Endothelial cell (in vitro differentiated cells): ENCODE measurements at regions not wholly inside any gene's neighbourhood (a gene's known extent, or its start where the extent isn't known, plus 50 kb on each side); places are given as distances from the start of the nearest gene placed in this dataset.

ENCODE experiments used
- DNase-seq: peaks from one replicate; pipeline ENCODE4 v3.0.0; 2021; ENCODE audit warnings: low spot score
- H3K27ac Mint-ChIP-seq: one replicate; pipeline ENCODE4 v1.8.0; 2021; ENCODE audit warnings: mixed read lengths, inconsistent platforms; ENCODE audit not compliant: unreplicated experiment
- H3K27me3 Mint-ChIP-seq: one replicate; pipeline ENCODE4 v1.8.0; 2021; ENCODE audit warnings: mild to moderate bottlenecking, moderate library complexity, mixed read lengths, inconsistent platforms; ENCODE audit not compliant: unreplicated experiment
- H3K36me3 Mint-ChIP-seq: one replicate; pipeline ENCODE4 v1.8.0; 2021; ENCODE audit warnings: mild to moderate bottlenecking, low read depth, mixed read lengths, inconsistent platforms; ENCODE audit not compliant: unreplicated experiment
- H3K4me1 Mint-ChIP-seq: one replicate; pipeline ENCODE4 v1.8.0; 2021; ENCODE audit warnings: mild to moderate bottlenecking, mixed read lengths, inconsistent platforms; ENCODE audit not compliant: unreplicated experiment
- H3K4me3 Mint-ChIP-seq: one replicate; pipeline ENCODE4 v1.8.0; 2021; ENCODE audit warnings: mild to moderate bottlenecking, mixed read lengths, inconsistent platforms; ENCODE audit not compliant: unreplicated experiment
- H3K9me3 Mint-ChIP-seq: one replicate; pipeline ENCODE4 v1.8.0; 2021; ENCODE audit warnings: mixed read lengths, inconsistent platforms; ENCODE audit not compliant: unreplicated experiment
- CTCF ChIP-seq: fragments of 200-600 bp; sonication (generic); IDR thresholded peaks from one replicate; pipeline ENCODE4 v1.5.0; 2021; ENCODE audit warnings: antibody characterized with exemption; ENCODE audit not compliant: unreplicated experiment

- Mint-ChIP-seq H3K9me3 (no peaks in the 10 kb centered on the region), H3K27me3 (peaks cover 3% of the 10 kb centered on the region), H3K4me1 (peaks cover 19% of the 10 kb centered on the region), H3K36me3 (no peaks in the 10 kb centered on the region), H3K4me3 (no peak overlapping the region), H3K27ac (no peak overlapping the region)
- TF ChIP-seq CTCF: no peak
- DNase-seq: no peak
Observed at GRCh38 chr20:22944936-22945335, 90.2 kb upstream of the SSTR4 start.

DNA sequence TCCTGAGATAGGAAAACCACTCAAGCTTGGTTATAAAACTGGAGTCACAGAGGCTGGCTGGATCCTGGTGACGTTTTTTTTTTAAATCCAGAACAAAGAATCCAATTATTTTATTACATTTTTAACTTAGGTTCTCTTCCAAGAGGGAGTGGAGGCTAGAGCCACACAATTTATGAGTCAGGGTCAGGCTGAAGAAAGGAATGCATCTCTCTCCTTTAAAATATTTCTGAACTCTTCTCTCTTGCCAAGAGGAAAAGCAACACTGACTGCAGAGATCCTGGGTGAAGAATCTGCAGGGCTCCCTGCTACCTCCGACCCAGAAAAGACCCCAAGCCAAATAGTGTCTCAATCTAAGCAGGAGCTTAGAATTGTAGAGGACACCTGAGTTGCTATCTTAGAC is 88.5 kb upstream of the SSTR4 start:
- Mint-ChIP-seq H3K4me1 (peaks cover 3% of the 10 kb centered on the region), H3K4me3 (no peak overlapping the region), H3K9me3 (no peaks in the 10 kb centered on the region), H3K27me3 (peaks cover 3% of the 10 kb centered on the region), H3K36me3 (no peaks in the 10 kb centered on the region), H3K27ac (no peak overlapping the region)
- no peak for TF ChIP-seq CTCF
- no peak for DNase-seq

- H3K27me3 Mint-ChIP-seq: peaks cover 3% of the 10 kb centered on the region
- TF ChIP-seq CTCF: no peak
- no peaks in the 10 kb centered on the region for H3K9me3 Mint-ChIP-seq
- no peak overlapping the region for H3K4me3 Mint-ChIP-seq
- H3K36me3 Mint-ChIP-seq: no peaks in the 10 kb centered on the region
- DNase-seq: no peak
- H3K27ac Mint-ChIP-seq: no peak overlapping the region
- H3K4me1 Mint-ChIP-seq: no peaks in the 10 kb centered on the region
Observed at GRCh38 chr20:22949331-22950109, 85.6 kb upstream of the SSTR4 start.

DNA sequence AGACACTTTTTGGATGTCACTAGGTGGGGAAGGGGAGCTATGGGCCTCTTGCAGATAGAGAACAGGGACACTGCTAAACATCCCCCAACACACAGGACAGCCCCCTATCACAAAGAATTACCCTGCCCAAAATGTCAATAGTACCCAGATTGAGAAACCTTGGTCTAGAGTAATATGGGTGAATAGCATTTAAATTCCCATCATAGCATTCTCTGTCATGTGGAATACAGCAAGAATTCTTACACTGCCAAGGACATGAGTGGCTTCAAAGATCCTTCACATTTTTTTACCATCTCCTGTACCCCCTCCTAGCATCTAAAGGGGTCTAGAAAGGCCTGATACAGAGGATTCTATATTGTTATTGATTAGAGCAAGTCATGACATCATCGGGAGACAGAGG is 83.1 kb upstream of the SSTR4 start:
- no peak for DNase-seq
- Mint-ChIP-seq H3K27ac (no peak overlapping the region), H3K36me3 (no peaks in the 10 kb centered on the region), H3K4me1 (no peaks in the 10 kb centered on the region), H3K9me3 (no peaks in the 10 kb centered on the region), H3K4me3 (no peak overlapping the region), H3K27me3 (peaks cover 5% of the 10 kb centered on the region)
- TF ChIP-seq CTCF: no peak

GRCh38 chr20:22954661-22955060 is 80.5 kb upstream of the SSTR4 start:
- Mint-ChIP-seq H3K36me3 (no peaks in the 10 kb centered on the region), H3K27ac (no peak overlapping the region), H3K4me3 (no peak overlapping the region), H3K27me3 (peaks cover 4% of the 10 kb centered on the region), H3K4me1 (no peaks in the 10 kb centered on the region), H3K9me3 (no peaks in the 10 kb centered on the region)
- no peak for DNase-seq
- no peak for TF ChIP-seq CTCF
